T-cell (primary cell): ENCODE measurements at regions not wholly inside any gene's neighbourhood (a gene's known extent, or its start where the extent isn't known, plus 50 kb on each side); places are given as distances from the start of the nearest gene placed in this dataset.

Source experiments
- ATAC-seq, 4 experiments: fragments of 200-7000 bp in 3 of 4; fragments of 150-1000 bp in 1 of 4; cut with Tn5 transposase; replicated peaks in 1 of 4; 1 replicate in 3 of 4; 2 replicates in 1 of 4; pipeline ENCODE4 v1.10.0; 2021; ENCODE audit warnings: moderate library complexity in 3 of 4, mild to moderate bottlenecking in 2 of 4, moderate number of reproducible peaks in 1 of 4
- CTCF ChIA-PET, 2 donors: fragments of 300-600 bp; sonication (Branson Sonifier 250); formaldehyde crosslinking; loops; one replicate each; lab custom pipeline; 2022; ENCODE audit warnings: antibody characterized with exemption in 2 of 2; lab: Charles Lee
- POLR2A ChIA-PET, 2 donors: fragments of 300-600 bp; sonication (Branson Sonifier 250); formaldehyde crosslinking; loops; one replicate each; lab custom pipeline; 2022; ENCODE audit warnings: antibody characterized with exemption in 2 of 2; lab: Charles Lee
- DNase-seq, 35 experiments: peaks; one replicate each; pipeline versions ENCODE4 v3.0.0 to v3.0.0-alpha.2; 2013 to 2023
- H3K27ac ChIP-seq: one replicate; pipeline ENCODE4 v1.5.1; 2013; ENCODE audit warnings: low read length
- H3K27me3 ChIP-seq, 2 experiments: replicated peaks in 1 of 2; 1 replicate in 1 of 2; 2 replicates in 1 of 2; pipeline versions ENCODE4 v1.6.1 to v1.7.0; 2013; ENCODE audit warnings: low read length in 1 of 2, mixed read lengths in 1 of 2; ENCODE audit not compliant: control insufficient read depth in 2 of 2, insufficient read depth in 2 of 2; ENCODE audit errors: extremely low read depth in 1 of 2
- H3K36me3 ChIP-seq, 2 donors: 1 replicate in 1 of 2; 2 replicates in 1 of 2; pipeline versions ENCODE4 v1.6.1 to v1.7.0; 2013; ENCODE audit warnings: low read length in 1 of 2; ENCODE audit not compliant: control insufficient read depth in 2 of 2, insufficient read depth in 1 of 2; ENCODE audit errors: extremely low read depth in 1 of 2
- H3K4me1 ChIP-seq, 2 experiments: 1 replicate in 1 of 2; 2 replicates in 1 of 2; pipeline versions ENCODE4 v1.6.1 to v1.7.0; 2013; ENCODE audit warnings: low read length in 2 of 2, mixed read lengths in 1 of 2; ENCODE audit not compliant: insufficient read depth in 2 of 2, control insufficient read depth in 1 of 2; ENCODE audit errors: extremely low read depth in 1 of 2
- H3K4me3 ChIP-seq, 2 donors: 1 replicate in 1 of 2; 2 replicates in 1 of 2; pipeline versions ENCODE4 v1.5.1 to v1.7.0; 2013; ENCODE audit warnings: mild to moderate bottlenecking in 2 of 2, low read length in 1 of 2, moderate library complexity in 1 of 2; ENCODE audit not compliant: control insufficient read depth in 1 of 2; ENCODE audit errors: extremely low read depth in 1 of 2
- H3K9me3 ChIP-seq: 2 replicates; pipeline ENCODE4 v1.7.0; 2013
- H3K27ac Mint-ChIP-seq, 2 donors: one replicate each; pipeline ENCODE4 v1.8.0; 2020 to 2021; ENCODE audit warnings: mild to moderate bottlenecking in 2 of 2, mixed read lengths in 2 of 2
- H3K27me3 Mint-ChIP-seq, 2 donors: one replicate each; pipeline ENCODE4 v1.8.0; 2021 to 2022; ENCODE audit warnings: mixed read lengths in 2 of 2
- H3K36me3 Mint-ChIP-seq: one replicate; pipeline ENCODE4 v1.8.0; 2021; ENCODE audit warnings: mixed read lengths
- H3K4me1 Mint-ChIP-seq, 3 donors: one replicate each; pipeline ENCODE4 v1.8.0; 2020 to 2022; ENCODE audit warnings: mixed read lengths in 3 of 3, mild to moderate bottlenecking in 1 of 3
- H3K4me3 Mint-ChIP-seq, 3 donors: one replicate each; pipeline ENCODE4 v1.8.0; 2020 to 2022; ENCODE audit warnings: mild to moderate bottlenecking in 3 of 3, mixed read lengths in 3 of 3, moderate library complexity in 3 of 3
- H3K9me3 Mint-ChIP-seq, 3 donors: one replicate each; pipeline ENCODE4 v1.8.0; 2020 to 2022; ENCODE audit warnings: mixed read lengths in 3 of 3
- WGBS: methylation state at CpG from one replicate; pipeline ENCODE4 v1.1.5; 2013; ENCODE audit warnings: missing lambda C conversion rate; ENCODE audit not compliant: insufficient coverage; 5-methylcytosine and 5-hydroxymethylcytosine counted together

GRCh38 chr2:179354739-179355537 lies 90.3 kb upstream of the SESTD1 start:
- no peaks in the 10 kb centered on the region for H3K4me1 Mint-ChIP-seq
- no CpG with 5 or more reads among the region's 1 CpG for WGBS
- peaks cover 5 to 6% of the 10 kb centered on the region in 2 donors for H3K27me3 Mint-ChIP-seq
- Histone ChIP-seq H3K9me3 (no peaks in the 10 kb centered on the region), H3K27ac (no peak overlapping the region), H3K27me3 (no peaks in the 10 kb centered on the region), H3K36me3 (no peaks in the 10 kb centered on the region), H3K4me3 (no peak overlapping the region), H3K4me1 (no peaks in the 10 kb centered on the region)
- POLR2A ChIA-PET: no interaction called here
- no peak overlapping the region for H3K27ac Mint-ChIP-seq
- ATAC-seq (no peak), DNase-seq (no peak)
- no peak overlapping the region for H3K4me3 Mint-ChIP-seq
- H3K9me3 Mint-ChIP-seq: no peaks in the 10 kb centered on the region
- CTCF ChIA-PET: no interaction called here
- H3K36me3 Mint-ChIP-seq: no peaks in the 10 kb centered on the region

- CTCF ChIA-PET: no interaction called here
Measured at GRCh38 chr2:179354296-179354695, 89.7 kb upstream of the SESTD1 start.

GRCh38 chr2:179352181-179352580 lies 87.5 kb upstream of the SESTD1 start:
- Mint-ChIP-seq H3K27ac (no peak overlapping the region), H3K36me3 (no peaks in the 10 kb centered on the region), H3K9me3 (no peaks in the 10 kb centered on the region), H3K4me1 (no peaks in the 10 kb centered on the region), H3K4me3 (no peak overlapping the region), H3K27me3 (peaks cover 5 to 6% of the 10 kb centered on the region in 2 donors)
- Histone ChIP-seq H3K36me3 (no peaks in the 10 kb centered on the region), H3K4me1 (no peaks in the 10 kb centered on the region), H3K4me3 (no peak overlapping the region), H3K9me3 (no peaks in the 10 kb centered on the region), H3K27ac (no peak overlapping the region), H3K27me3 (no peaks in the 10 kb centered on the region)
- DNase-seq (no peak), ATAC-seq (no peak)
- ChIA-PET POLR2A (no interaction called here), CTCF (no interaction called here)
- no CpG with 5 or more reads among the region's 2 CpGs for WGBS

More at GRCh38 chr2:179354296-179354695, 89.7 kb upstream of the SESTD1 start:
- WGBS: no CpG with 5 or more reads among the region's 4 CpGs
- no peak for ATAC-seq
- no peak overlapping the region for H3K4me3 ChIP-seq
- no peaks in the 10 kb centered on the region for H3K9me3 ChIP-seq
- Mint-ChIP-seq H3K4me1 (no peaks in the 10 kb centered on the region), H3K36me3 (no peaks in the 10 kb centered on the region), H3K9me3 (no peaks in the 10 kb centered on the region), H3K27me3 (peaks cover 5 to 6% of the 10 kb centered on the region in 2 donors), H3K4me3 (no peak overlapping the region), H3K27ac (no peak overlapping the region)
- POLR2A ChIA-PET: no interaction called here
- H3K27ac ChIP-seq: no peak overlapping the region
- no peaks in the 10 kb centered on the region for H3K27me3 ChIP-seq
- no peaks in the 10 kb centered on the region for H3K4me1 ChIP-seq
- no peak for DNase-seq
- no peaks in the 10 kb centered on the region for H3K36me3 ChIP-seq

- H3K4me1 Mint-ChIP-seq: no peaks in the 10 kb centered on the region
- POLR2A ChIA-PET: no interaction called here
Measured at GRCh38 chr2:179351057-179351456, 86.4 kb upstream of the SESTD1 start.

GRCh38 chr2:179349670-179350303 lies 85.2 kb upstream of the SESTD1 start:
- Mint-ChIP-seq H3K27me3 (peaks cover 5 to 6% of the 10 kb centered on the region in 2 donors), H3K4me3 (no peak overlapping the region), H3K27ac (no peak overlapping the region), H3K9me3 (no peaks in the 10 kb centered on the region), H3K4me1 (no peaks in the 10 kb centered on the region), H3K36me3 (no peaks in the 10 kb centered on the region)
- no peak overlapping the region for H3K27ac ChIP-seq
- POLR2A ChIA-PET: no interaction called here
- H3K27me3 ChIP-seq: no peaks in the 10 kb centered on the region
- DNase-seq: no peak
- no peaks in the 10 kb centered on the region for H3K36me3 ChIP-seq
- ATAC-seq: no peak
- CTCF ChIA-PET: no interaction called here
- no CpG with 5 or more reads among the region's 1 CpG for WGBS
- no peak overlapping the region for H3K4me3 ChIP-seq
- H3K4me1 ChIP-seq: no peaks in the 10 kb centered on the region
- H3K9me3 ChIP-seq: no peaks in the 10 kb centered on the region

More at GRCh38 chr2:179351057-179351456, 86.4 kb upstream of the SESTD1 start:
- H3K27me3 ChIP-seq: no peaks in the 10 kb centered on the region
- DNase-seq (no peak), ATAC-seq (no peak)
- H3K9me3 ChIP-seq: no peaks in the 10 kb centered on the region
- H3K27ac ChIP-seq: no peak overlapping the region
- H3K36me3 ChIP-seq: no peaks in the 10 kb centered on the region
- Mint-ChIP-seq H3K9me3 (no peaks in the 10 kb centered on the region), H3K4me3 (no peak overlapping the region), H3K27ac (no peak overlapping the region), H3K36me3 (no peaks in the 10 kb centered on the region), H3K27me3 (peaks cover 5 to 6% of the 10 kb centered on the region in 2 donors)
- H3K4me3 ChIP-seq: no peak overlapping the region
- WGBS: no CpG with 5 or more reads among the region's 2 CpGs
- H3K4me1 ChIP-seq: no peaks in the 10 kb centered on the region
- CTCF ChIA-PET: no interaction called here

GRCh38 chr2:179348906-179349305 lies 84.3 kb upstream of the SESTD1 start:
- no peak overlapping the region for H3K27ac Mint-ChIP-seq

More at GRCh38 chr2:179348906-179349305, 84.3 kb upstream of the SESTD1 start:
- POLR2A ChIA-PET: no interaction called here
- no peaks in the 10 kb centered on the region for H3K36me3 ChIP-seq
- no peaks in the 10 kb centered on the region for H3K4me1 ChIP-seq
- no peak for ATAC-seq
- WGBS: 100% methylated on average over 1 of the region's 3 CpGs
- DNase-seq: no peak
- no peak overlapping the region for H3K27ac ChIP-seq
- H3K9me3 ChIP-seq: no peaks in the 10 kb centered on the region
- no peaks in the 10 kb centered on the region for H3K27me3 ChIP-seq
- no peak overlapping the region for H3K4me3 ChIP-seq
- Mint-ChIP-seq H3K9me3 (no peaks in the 10 kb centered on the region), H3K36me3 (no peaks in the 10 kb centered on the region), H3K4me3 (no peak overlapping the region), H3K4me1 (no peaks in the 10 kb centered on the region), H3K27me3 (peaks cover 5 to 6% of the 10 kb centered on the region in 2 donors)
- CTCF ChIA-PET: no interaction called here
